Gastrocnemius medialis (tissue), 4 donors: ENCODE measurements at regions not wholly inside any gene's neighbourhood (a gene's known extent, or its start where the extent isn't known, plus 50 kb on each side); places are given as distances from the start of the nearest gene placed in this dataset.

Experiments used
- POLR2A ChIP-seq, 2 donors: fragments of 450-650 bp; IDR thresholded peaks; one replicate each; pipeline ENCODE4 v1.6.1; 2017; ENCODE audit warnings: antibody characterized with exemption in 2 of 2, mild to moderate bottlenecking in 2 of 2, moderate library complexity in 2 of 2
- TF ChIP-seq, protein P1 (sequence below), 5 experiments: fragments of 450-650 bp in 3 of 5; fragments of 200-600 bp in 2 of 5; sonication (generic) in 2 of 5; IDR thresholded peaks in 4 of 5; conservative IDR thresholded peaks in 1 of 5; 1 replicate in 4 of 5; 2 replicates in 1 of 5; pipeline ENCODE4 v1.5.1; 2016 to 2019; ENCODE audit warnings: antibody characterized with exemption in 5 of 5, mild to moderate bottlenecking in 3 of 5, moderate library complexity in 3 of 5

DNA sequence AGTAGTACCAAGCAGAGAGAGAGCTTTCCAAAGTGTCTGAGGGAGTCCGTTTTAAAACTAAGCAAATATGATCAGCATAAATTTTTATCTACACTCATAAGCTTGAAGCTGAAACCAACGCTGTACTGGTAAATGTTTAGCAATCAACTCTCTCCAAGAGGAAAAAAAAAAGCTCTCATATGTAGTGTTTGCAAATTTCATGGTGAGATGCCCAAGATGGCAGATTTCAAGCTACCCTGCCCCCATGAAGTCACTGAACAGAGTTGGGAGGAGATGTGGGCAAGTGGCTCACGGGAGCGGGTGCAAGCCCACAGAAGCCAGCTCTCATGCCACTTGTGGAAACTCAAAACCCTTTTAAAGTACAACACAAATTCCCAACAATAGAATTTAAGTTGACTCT lies 475.8 kb downstream of the BCAT1 start:
- TF ChIP-seq, protein P1, sequence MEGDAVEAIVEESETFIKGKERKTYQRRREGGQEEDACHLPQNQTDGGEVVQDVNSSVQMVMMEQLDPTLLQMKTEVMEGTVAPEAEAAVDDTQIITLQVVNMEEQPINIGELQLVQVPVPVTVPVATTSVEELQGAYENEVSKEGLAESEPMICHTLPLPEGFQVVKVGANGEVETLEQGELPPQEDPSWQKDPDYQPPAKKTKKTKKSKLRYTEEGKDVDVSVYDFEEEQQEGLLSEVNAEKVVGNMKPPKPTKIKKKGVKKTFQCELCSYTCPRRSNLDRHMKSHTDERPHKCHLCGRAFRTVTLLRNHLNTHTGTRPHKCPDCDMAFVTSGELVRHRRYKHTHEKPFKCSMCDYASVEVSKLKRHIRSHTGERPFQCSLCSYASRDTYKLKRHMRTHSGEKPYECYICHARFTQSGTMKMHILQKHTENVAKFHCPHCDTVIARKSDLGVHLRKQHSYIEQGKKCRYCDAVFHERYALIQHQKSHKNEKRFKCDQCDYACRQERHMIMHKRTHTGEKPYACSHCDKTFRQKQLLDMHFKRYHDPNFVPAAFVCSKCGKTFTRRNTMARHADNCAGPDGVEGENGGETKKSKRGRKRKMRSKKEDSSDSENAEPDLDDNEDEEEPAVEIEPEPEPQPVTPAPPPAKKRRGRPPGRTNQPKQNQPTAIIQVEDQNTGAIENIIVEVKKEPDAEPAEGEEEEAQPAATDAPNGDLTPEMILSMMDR (IDR thresholded peaks at IDR 0.05 in 4 of 5, conservative IDR thresholded peaks at IDR 0.05 in 1 of 5): no peak
- TF ChIP-seq POLR2A (IDR thresholded peaks at IDR 0.05): no peak
